Activated CD8-positive, alpha-beta memory T cell treated with anti-CD3 and anti-CD28 coated beads, Interleukin-2, amount 10 ng/mL, durations not matched to agents 7 days and 5 days (primary cell): ENCODE measurements at regions not wholly inside any gene's neighbourhood (a gene's known extent, or its start where the extent isn't known, plus 50 kb on each side); places are given as distances from the start of the nearest gene placed in this dataset.

Experiments
- ATAC-seq: fragments of 150-1000 bp; cut with Tn5 transposase; one replicate; pipeline ENCODE4 v1.10.0; 2021; ENCODE audit warnings: moderate library complexity
- CTCF ChIA-PET: fragments of 350-600 bp; sonication (Branson Sonifier 250); formaldehyde crosslinking; loops from one replicate; lab custom pipeline; 2021; ENCODE audit warnings: antibody characterized with exemption; lab: Charles Lee
- DNase-seq: peaks from one replicate; pipeline ENCODE4 v3.0.0-alpha.2; 2020
- H3K27ac Mint-ChIP-seq: one replicate; pipeline ENCODE4 v1.8.0; 2021; ENCODE audit warnings: mild to moderate bottlenecking, mixed read lengths
- H3K27me3 Mint-ChIP-seq: one replicate; pipeline ENCODE4 v1.8.0; 2021; ENCODE audit warnings: mixed read lengths
- H3K36me3 Mint-ChIP-seq: one replicate; pipeline ENCODE4 v1.8.0; 2021; ENCODE audit warnings: mild to moderate bottlenecking, mixed read lengths
- H3K4me1 Mint-ChIP-seq: one replicate; pipeline ENCODE4 v1.8.0; 2021; ENCODE audit warnings: mixed read lengths
- H3K4me3 Mint-ChIP-seq: one replicate; pipeline ENCODE4 v1.8.0; 2021; ENCODE audit warnings: mild to moderate bottlenecking, moderate library complexity, mixed read lengths
- H3K9me3 Mint-ChIP-seq: one replicate; pipeline ENCODE4 v1.8.0; 2022; ENCODE audit warnings: low read depth, mixed read lengths

- ATAC-seq (no peak), DNase-seq (no peak)
- no peaks in the 10 kb centered on the region for H3K36me3 Mint-ChIP-seq
- no peak overlapping the region for H3K4me3 Mint-ChIP-seq
- H3K4me1 Mint-ChIP-seq, result no peaks in the 10 kb centered on the region
- CTCF ChIA-PET, result no interaction called here
- H3K27ac Mint-ChIP-seq, result no peak overlapping the region
- no peaks in the 10 kb centered on the region for H3K27me3 Mint-ChIP-seq
- peaks cover 9% of the 10 kb centered on the region for H3K9me3 Mint-ChIP-seq
These were observed 126.0 kb downstream of the KCNJ2 start for GRCh38 chr17:70295329-70295728.

DNA sequence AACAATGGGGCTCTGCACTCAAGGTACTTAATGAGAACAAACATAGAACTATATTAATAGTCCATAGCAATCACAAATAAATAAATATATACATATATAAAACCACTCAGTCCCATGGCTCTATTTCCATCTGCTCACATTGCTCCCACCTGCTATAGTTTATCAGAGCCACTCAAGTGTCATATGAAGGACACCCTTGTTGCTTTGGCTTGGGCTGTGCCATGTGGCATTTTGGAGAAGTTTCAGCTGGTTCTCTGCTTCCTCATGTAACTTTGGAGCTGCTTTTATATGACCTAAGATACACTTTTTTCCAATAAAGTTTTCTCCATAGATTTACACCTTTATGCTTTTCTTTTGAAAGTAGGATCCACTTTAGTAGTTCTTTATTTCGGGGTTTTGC lies 126.4 kb downstream of the KCNJ2 start:
- H3K27me3 Mint-ChIP-seq, result no peaks in the 10 kb centered on the region
- H3K4me3 Mint-ChIP-seq, result no peak overlapping the region
- H3K4me1 Mint-ChIP-seq, result no peaks in the 10 kb centered on the region
- no peak for DNase-seq
- H3K36me3 Mint-ChIP-seq, result no peaks in the 10 kb centered on the region
- no peak overlapping the region for H3K27ac Mint-ChIP-seq
- H3K9me3 Mint-ChIP-seq, result peaks cover 10% of the 10 kb centered on the region
- CTCF ChIA-PET, result no interaction called here
- ATAC-seq, result no peak

DNA sequence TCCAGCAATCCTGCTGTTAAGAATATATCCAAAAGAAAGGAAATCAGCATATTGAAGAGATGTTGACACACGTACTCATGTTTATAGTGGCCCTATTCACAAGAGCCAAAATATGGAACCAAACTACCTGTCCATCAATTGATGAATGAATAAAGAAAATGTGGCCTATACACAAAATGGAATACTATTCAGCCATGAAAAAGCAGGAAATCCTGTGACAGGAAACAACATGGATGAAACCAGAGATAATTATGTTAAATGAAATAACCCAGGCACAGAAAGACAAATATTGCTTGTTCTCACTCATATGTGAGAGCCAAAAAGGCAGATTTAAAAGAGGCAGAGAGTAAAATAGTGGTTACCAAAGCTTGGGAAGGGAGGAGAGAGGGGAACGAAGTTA lies 127.1 kb downstream of the KCNJ2 start:
- CTCF ChIA-PET, result no interaction called here
- H3K27me3 Mint-ChIP-seq, result no peaks in the 10 kb centered on the region
- peaks cover 10% of the 10 kb centered on the region for H3K9me3 Mint-ChIP-seq
- H3K4me3 Mint-ChIP-seq, result no peak overlapping the region
- no peak overlapping the region for H3K27ac Mint-ChIP-seq
- no peak for ATAC-seq
- no peaks in the 10 kb centered on the region for H3K36me3 Mint-ChIP-seq
- H3K4me1 Mint-ChIP-seq, result no peaks in the 10 kb centered on the region
- DNase-seq, result no peak

DNA sequence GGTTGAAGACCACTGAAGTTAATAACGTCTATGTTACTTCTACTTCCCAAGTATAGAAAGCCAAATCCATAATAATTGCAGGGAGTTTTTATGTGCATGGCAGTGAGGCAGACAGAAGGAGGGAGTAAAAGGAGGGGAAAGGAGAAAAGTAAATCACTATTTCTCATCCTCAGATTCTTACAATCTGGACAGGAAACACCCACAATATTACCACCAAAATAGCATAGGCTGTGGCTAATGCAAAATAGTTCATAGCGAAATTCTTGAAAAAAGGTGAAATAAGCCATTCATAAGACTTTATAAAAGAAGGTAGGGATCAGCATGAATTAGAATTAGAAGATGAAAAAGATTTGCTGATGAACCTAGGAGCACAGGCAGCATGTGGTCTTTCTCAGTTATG lies 128.1 kb downstream of the KCNJ2 start:
- Mint-ChIP-seq H3K27me3 (no peaks in the 10 kb centered on the region), H3K4me3 (no peak overlapping the region), H3K27ac (no peak overlapping the region), H3K36me3 (no peaks in the 10 kb centered on the region), H3K9me3 (peaks cover 10% of the 10 kb centered on the region), H3K4me1 (no peaks in the 10 kb centered on the region)
- CTCF ChIA-PET, result no interaction called here
- ATAC-seq (no peak), DNase-seq (no peak)

- peaks cover 10% of the 10 kb centered on the region for H3K9me3 Mint-ChIP-seq
- no peaks in the 10 kb centered on the region for H3K36me3 Mint-ChIP-seq
- H3K27ac Mint-ChIP-seq, result no peak overlapping the region
- ATAC-seq (no peak), DNase-seq (no peak)
- no peak overlapping the region for H3K4me3 Mint-ChIP-seq
- H3K27me3 Mint-ChIP-seq, result no peaks in the 10 kb centered on the region
- CTCF ChIA-PET, result no interaction called here
- no peaks in the 10 kb centered on the region for H3K4me1 Mint-ChIP-seq
These were observed 129.7 kb downstream of the KCNJ2 start for GRCh38 chr17:70298929-70299531.

- no peaks in the 10 kb centered on the region for H3K4me1 Mint-ChIP-seq
- CTCF ChIA-PET, result no interaction called here
- H3K27me3 Mint-ChIP-seq, result no peaks in the 10 kb centered on the region
- no peaks in the 10 kb centered on the region for H3K36me3 Mint-ChIP-seq
- DNase-seq (no peak), ATAC-seq (no peak)
- H3K9me3 Mint-ChIP-seq, result peaks cover 4% of the 10 kb centered on the region
- no peak overlapping the region for H3K27ac Mint-ChIP-seq
- H3K4me3 Mint-ChIP-seq, result no peak overlapping the region
These were observed 138.3 kb downstream of the KCNJ2 start for GRCh38 chr17:70307430-70308225.

GRCh38 chr17:70308618-70309017 lies 139.3 kb downstream of the KCNJ2 start:
- H3K4me1 Mint-ChIP-seq, result no peaks in the 10 kb centered on the region
- no peaks in the 10 kb centered on the region for H3K36me3 Mint-ChIP-seq
- H3K27me3 Mint-ChIP-seq, result no peaks in the 10 kb centered on the region
- H3K9me3 Mint-ChIP-seq, result peaks cover 4% of the 10 kb centered on the region
- H3K27ac Mint-ChIP-seq, result no peak overlapping the region
- ATAC-seq, result no peak
- no peak for DNase-seq
- CTCF ChIA-PET, result no interaction called here
- H3K4me3 Mint-ChIP-seq, result no peak overlapping the region

DNA sequence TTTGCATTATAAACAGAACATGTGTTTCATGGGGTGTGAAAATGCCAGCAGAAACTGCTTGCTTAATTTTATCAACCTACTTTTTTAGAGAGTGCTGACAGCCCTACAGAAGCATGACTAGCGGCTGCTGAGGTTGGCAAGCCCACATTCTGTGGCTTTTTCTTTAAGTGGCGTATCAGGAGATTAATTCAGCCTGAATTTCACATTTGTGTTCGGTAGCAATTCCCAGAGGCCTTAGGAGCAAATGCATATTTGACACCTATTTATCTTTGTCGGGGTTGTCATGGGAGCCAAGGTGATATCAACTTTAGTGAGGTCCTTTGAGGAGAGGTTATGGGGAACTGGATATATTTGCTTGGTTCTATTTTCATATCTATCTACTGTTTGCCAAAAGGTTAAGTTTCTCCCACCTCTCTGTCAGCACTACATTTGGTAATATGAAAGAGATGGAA lies 140.9 kb downstream of the KCNJ2 start:
- CTCF ChIA-PET, result no interaction called here

GRCh38 chr17:70313086-70313852 lies 143.9 kb downstream of the KCNJ2 start:
- Mint-ChIP-seq H3K4me3 (no peak overlapping the region), H3K9me3 (peaks cover 2% of the 10 kb centered on the region), H3K27ac (no peak overlapping the region), H3K27me3 (no peaks in the 10 kb centered on the region), H3K4me1 (no peaks in the 10 kb centered on the region), H3K36me3 (no peaks in the 10 kb centered on the region)
- no peak for ATAC-seq
- no peak for DNase-seq
- CTCF ChIA-PET, result no interaction called here

More for the DNA sequence above, 140.9 kb downstream of the KCNJ2 start:
- DNase-seq, result no peak
- H3K9me3 Mint-ChIP-seq, result peaks cover 2% of the 10 kb centered on the region
- H3K27ac Mint-ChIP-seq, result no peak overlapping the region
- H3K4me1 Mint-ChIP-seq, result no peaks in the 10 kb centered on the region
- no peak overlapping the region for H3K4me3 Mint-ChIP-seq
- H3K27me3 Mint-ChIP-seq, result no peaks in the 10 kb centered on the region
- no peak for ATAC-seq
- no peaks in the 10 kb centered on the region for H3K36me3 Mint-ChIP-seq

GRCh38 chr17:70314096-70314495 lies 144.8 kb downstream of the KCNJ2 start:
- DNase-seq, result no peak
- H3K27ac Mint-ChIP-seq, result no peak overlapping the region
- H3K4me1 Mint-ChIP-seq, result no peaks in the 10 kb centered on the region
- ATAC-seq, result no peak
- H3K27me3 Mint-ChIP-seq, result no peaks in the 10 kb centered on the region
- H3K36me3 Mint-ChIP-seq, result no peaks in the 10 kb centered on the region
- CTCF ChIA-PET, result no interaction called here
- H3K9me3 Mint-ChIP-seq, result peaks cover 5% of the 10 kb centered on the region
- H3K4me3 Mint-ChIP-seq, result no peak overlapping the region

GRCh38 chr17:70314506-70314905 lies 145.2 kb downstream of the KCNJ2 start:
- H3K4me1 Mint-ChIP-seq, result no peaks in the 10 kb centered on the region
- no peak overlapping the region for H3K27ac Mint-ChIP-seq
- H3K36me3 Mint-ChIP-seq, result no peaks in the 10 kb centered on the region
- H3K4me3 Mint-ChIP-seq, result no peak overlapping the region
- peaks cover 5% of the 10 kb centered on the region for H3K9me3 Mint-ChIP-seq
- CTCF ChIA-PET, result no interaction called here
- ATAC-seq (no peak), DNase-seq (no peak)
- H3K27me3 Mint-ChIP-seq, result no peaks in the 10 kb centered on the region

- no peak for ATAC-seq
- CTCF ChIA-PET, result no interaction called here
- Mint-ChIP-seq H3K9me3 (peaks cover 8% of the 10 kb centered on the region), H3K27ac (no peak overlapping the region), H3K36me3 (no peaks in the 10 kb centered on the region), H3K27me3 (no peaks in the 10 kb centered on the region), H3K4me1 (no peaks in the 10 kb centered on the region), H3K4me3 (no peak overlapping the region)
- no peak for DNase-seq
These were observed 148.1 kb downstream of the KCNJ2 start for GRCh38 chr17:70317421-70317820.

- Mint-ChIP-seq H3K27me3 (no peaks in the 10 kb centered on the region), H3K4me1 (no peaks in the 10 kb centered on the region), H3K36me3 (no peaks in the 10 kb centered on the region), H3K4me3 (no peak overlapping the region), H3K9me3 (peaks cover 11% of the 10 kb centered on the region), H3K27ac (no peak overlapping the region)
- no peak for ATAC-seq
- DNase-seq, result no peak
- CTCF ChIA-PET, result interaction anchor here (0.7 kb wide), 2 partner anchors 380 to 585 kb away, joined by 3 read pairs; no protein-coding TSS in a partner anchor
These were observed 148.7 kb downstream of the KCNJ2 start for GRCh38 chr17:70318051-70318450.

DNA sequence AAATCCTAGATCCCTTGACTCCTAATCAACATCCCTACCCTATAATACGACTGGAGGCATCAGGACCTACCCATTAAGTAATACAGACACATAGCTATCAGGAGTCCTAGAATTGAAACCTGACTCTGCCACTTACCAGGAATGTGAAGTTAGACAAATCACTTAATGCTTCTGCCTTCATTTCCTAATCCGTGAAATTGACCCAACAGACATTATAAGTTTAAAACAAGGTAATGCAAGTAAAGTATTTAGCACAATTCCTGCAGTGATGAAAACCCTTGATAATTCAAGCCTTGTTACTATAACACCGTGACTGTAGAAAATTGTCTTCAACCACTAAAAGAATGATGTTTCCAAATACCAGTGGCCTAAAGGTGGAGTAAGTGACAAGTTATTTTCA lies 150.2 kb downstream of the KCNJ2 start:
- H3K4me1 Mint-ChIP-seq, result no peaks in the 10 kb centered on the region
- H3K27me3 Mint-ChIP-seq, result no peaks in the 10 kb centered on the region
- H3K27ac Mint-ChIP-seq, result no peak overlapping the region
- H3K9me3 Mint-ChIP-seq, result peaks cover 11% of the 10 kb centered on the region
- CTCF ChIA-PET, result no interaction called here
- no peaks in the 10 kb centered on the region for H3K36me3 Mint-ChIP-seq
- ATAC-seq (no peak), DNase-seq (no peak)
- no peak overlapping the region for H3K4me3 Mint-ChIP-seq
